HCT116 (cell line): ENCODE measurements at regions not wholly inside any gene's neighbourhood (a gene's known extent, or its start where the extent isn't known, plus 50 kb on each side); places are given as distances from the start of the nearest gene placed in this dataset.

Experiments
- EGR1 ChIP-seq: IDR thresholded peaks from 2 replicates; pipeline ENCODE4 v1.6.1; 2012; ENCODE audit warnings: low read depth
- ELF1 ChIP-seq: IDR thresholded peaks from 2 replicates; pipeline ENCODE4 v1.6.1; 2012; ENCODE audit warnings: low read depth, borderline replicate concordance
- EZH2phosphoT487 ChIP-seq: fragments of 200-600 bp; IDR thresholded peaks from 2 replicates; pipeline ENCODE4 v1.6.1; 2018; ENCODE audit warnings: antibody characterized with exemption, borderline replicate concordance
- POLR2A ChIP-seq: IDR thresholded peaks from 2 replicates; pipeline ENCODE4 v1.7.0; 2011; ENCODE audit warnings: borderline replicate concordance; ENCODE audit not compliant: insufficient read depth, insufficient read length; ENCODE audit errors: extremely low read depth
- POLR2AphosphoS5 ChIP-seq: IDR thresholded peaks from 2 replicates; pipeline ENCODE4 v1.6.1; 2011; ENCODE audit warnings: mild to moderate bottlenecking, low read depth, low read length, moderate library complexity
- RAD21 ChIP-seq: IDR thresholded peaks from 2 replicates; pipeline ENCODE4 v1.6.1; 2012; ENCODE audit warnings: low read depth, mild to moderate bottlenecking
- REST ChIP-seq: IDR thresholded peaks from 2 replicates; pipeline ENCODE4 v1.6.1; 2012; ENCODE audit warnings: low read depth
- SIN3A ChIP-seq: IDR thresholded peaks from 2 replicates; pipeline ENCODE4 v1.6.1; 2012; ENCODE audit warnings: low read depth
- TCF7L2 ChIP-seq: IDR thresholded peaks from 2 replicates; pipeline ENCODE4 v1.7.0; 2011; ENCODE audit warnings: borderline replicate concordance, inconsistent platforms; ENCODE audit not compliant: insufficient read depth, insufficient read length; ENCODE audit errors: extremely low read depth
- YY1 ChIP-seq: IDR thresholded peaks from 2 replicates; pipeline ENCODE4 v1.6.1; 2011; ENCODE audit warnings: low read length, low read depth, moderate library complexity, mild to moderate bottlenecking; ENCODE audit not compliant: insufficient replicate concordance; ENCODE audit errors: extremely low read depth
- TF ChIP-seq, protein P1 (sequence below), 3 experiments: fragments of 200-600 bp in 1 of 3; sonication (generic) in 1 of 3; IDR thresholded peaks in 2 of 3; conservative IDR thresholded peaks in 1 of 3; 2 replicates each; pipeline ENCODE4 v1.5.1; 2012 to 2017; ENCODE audit warnings: low read depth in 2 of 3, low read length in 2 of 3, antibody characterized with exemption in 1 of 3, borderline replicate concordance in 1 of 3, control low read depth in 1 of 3, mild to moderate bottlenecking in 1 of 3, mixed read lengths in 1 of 3, mixed run types in 1 of 3, moderate library complexity in 1 of 3; ENCODE audit not compliant: insufficient read depth in 1 of 3
- TF ChIP-seq, protein P2 (sequence below): IDR thresholded peaks from 2 replicates; pipeline ENCODE4 v1.6.1; 2012

DNA sequence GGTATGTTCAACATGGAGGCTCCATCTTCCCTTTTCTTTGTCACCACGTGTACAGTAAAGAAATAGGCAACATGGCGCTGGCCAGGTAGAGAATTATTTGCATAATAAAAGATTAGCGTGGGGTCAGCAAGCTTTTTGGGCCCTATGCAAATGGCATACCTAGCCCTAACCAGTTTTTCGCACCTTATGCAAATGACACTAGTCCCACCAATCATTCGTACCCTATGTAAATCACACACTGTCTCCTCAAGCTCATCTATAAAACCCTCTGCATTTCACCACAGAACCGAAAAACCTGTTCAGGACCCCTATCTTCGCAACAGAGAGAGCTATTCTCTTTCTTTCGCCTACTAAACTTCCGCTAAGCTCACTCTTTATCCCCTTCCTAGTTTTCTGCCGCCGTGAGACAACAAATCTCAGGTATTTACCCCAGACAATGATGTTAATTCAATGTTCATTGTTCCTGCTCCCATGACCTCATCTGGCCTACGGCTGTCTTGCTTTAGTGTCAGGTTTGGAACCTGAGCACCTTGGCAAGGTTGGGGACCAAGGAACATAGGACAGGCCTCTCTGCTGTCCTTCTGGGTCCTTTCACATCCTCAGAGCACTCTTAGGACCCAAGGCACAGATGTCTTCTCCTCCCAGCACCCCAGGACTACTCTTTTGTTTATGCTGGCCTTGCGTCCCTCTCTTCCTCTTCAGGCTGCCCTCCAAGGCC lies 180.7 kb upstream of the RAI14 start:
- TF ChIP-seq, protein P1, sequence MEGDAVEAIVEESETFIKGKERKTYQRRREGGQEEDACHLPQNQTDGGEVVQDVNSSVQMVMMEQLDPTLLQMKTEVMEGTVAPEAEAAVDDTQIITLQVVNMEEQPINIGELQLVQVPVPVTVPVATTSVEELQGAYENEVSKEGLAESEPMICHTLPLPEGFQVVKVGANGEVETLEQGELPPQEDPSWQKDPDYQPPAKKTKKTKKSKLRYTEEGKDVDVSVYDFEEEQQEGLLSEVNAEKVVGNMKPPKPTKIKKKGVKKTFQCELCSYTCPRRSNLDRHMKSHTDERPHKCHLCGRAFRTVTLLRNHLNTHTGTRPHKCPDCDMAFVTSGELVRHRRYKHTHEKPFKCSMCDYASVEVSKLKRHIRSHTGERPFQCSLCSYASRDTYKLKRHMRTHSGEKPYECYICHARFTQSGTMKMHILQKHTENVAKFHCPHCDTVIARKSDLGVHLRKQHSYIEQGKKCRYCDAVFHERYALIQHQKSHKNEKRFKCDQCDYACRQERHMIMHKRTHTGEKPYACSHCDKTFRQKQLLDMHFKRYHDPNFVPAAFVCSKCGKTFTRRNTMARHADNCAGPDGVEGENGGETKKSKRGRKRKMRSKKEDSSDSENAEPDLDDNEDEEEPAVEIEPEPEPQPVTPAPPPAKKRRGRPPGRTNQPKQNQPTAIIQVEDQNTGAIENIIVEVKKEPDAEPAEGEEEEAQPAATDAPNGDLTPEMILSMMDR (IDR thresholded peaks at IDR 0.05 in 2 of 3, conservative IDR thresholded peaks at IDR 0.05 in 1 of 3; ENCODE audit: borderline replicate concordance in 1 of 3, insufficient read depth in 1 of 3, low read depth in 2 of 3, low read length in 2 of 3): no peak
- no peak for TF ChIP-seq POLR2A
- TF ChIP-seq SIN3A: no peak
- TF ChIP-seq REST: no peak
- no peak for TF ChIP-seq RAD21
- TF ChIP-seq EGR1: no peak
- no peak for TF ChIP-seq POLR2AphosphoS5
- no peak for TF ChIP-seq YY1
- TF ChIP-seq, protein P2, sequence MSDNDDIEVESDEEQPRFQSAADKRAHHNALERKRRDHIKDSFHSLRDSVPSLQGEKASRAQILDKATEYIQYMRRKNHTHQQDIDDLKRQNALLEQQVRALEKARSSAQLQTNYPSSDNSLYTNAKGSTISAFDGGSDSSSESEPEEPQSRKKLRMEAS: no peak
- no peak for TF ChIP-seq EZH2phosphoT487
- no peak for TF ChIP-seq TCF7L2
- TF ChIP-seq ELF1: no peak
